PC-3 (cell line): ENCODE measurements at regions not wholly inside any gene's neighbourhood (a gene's known extent, or its start where the extent isn't known, plus 50 kb on each side); places are given as distances from the start of the nearest gene placed in this dataset.

Source experiments
- EZH2 ChIP-seq: fragments of 300-600 bp; sonication (generic); IDR thresholded peaks from one replicate; pipeline ENCODE4 v1.6.1; 2017; ENCODE audit warnings: antibody characterized with exemption, mild to moderate bottlenecking, low read length; ENCODE audit not compliant: unreplicated experiment
- TF ChIP-seq, protein P1 (sequence below): fragments of 300-600 bp; sonication (generic); conservative IDR thresholded peaks from 2 replicates; pipeline ENCODE4 v1.5.1; 2017; ENCODE audit warnings: antibody characterized with exemption, low read depth, mild to moderate bottlenecking, low read length

DNA sequence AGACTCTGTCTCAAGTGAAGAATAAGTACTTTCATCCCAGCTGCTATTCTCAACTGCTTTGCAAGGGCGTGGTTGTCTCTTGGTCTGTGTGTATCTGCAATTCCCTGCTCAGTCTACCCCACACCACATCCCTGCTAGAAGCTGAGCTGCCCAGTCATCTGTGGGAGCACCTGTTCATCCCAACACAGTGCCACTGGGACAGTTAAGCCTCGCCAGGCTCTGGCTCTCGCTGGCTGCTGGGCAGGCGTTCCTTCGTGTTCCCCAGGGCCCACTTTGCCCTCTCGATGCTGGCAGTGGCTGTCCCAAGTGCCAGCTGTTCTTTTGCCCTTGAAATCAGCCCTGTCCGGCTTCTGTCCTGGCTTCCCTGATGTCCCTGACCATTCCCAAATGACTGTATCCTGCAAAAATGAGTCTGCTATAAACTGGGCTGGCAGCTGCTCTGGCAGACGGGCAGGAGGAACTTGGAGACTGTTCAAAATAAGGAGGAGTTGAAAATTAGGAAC lies 91.6 kb upstream of the KLHL25 start:
- TF ChIP-seq, protein P1, sequence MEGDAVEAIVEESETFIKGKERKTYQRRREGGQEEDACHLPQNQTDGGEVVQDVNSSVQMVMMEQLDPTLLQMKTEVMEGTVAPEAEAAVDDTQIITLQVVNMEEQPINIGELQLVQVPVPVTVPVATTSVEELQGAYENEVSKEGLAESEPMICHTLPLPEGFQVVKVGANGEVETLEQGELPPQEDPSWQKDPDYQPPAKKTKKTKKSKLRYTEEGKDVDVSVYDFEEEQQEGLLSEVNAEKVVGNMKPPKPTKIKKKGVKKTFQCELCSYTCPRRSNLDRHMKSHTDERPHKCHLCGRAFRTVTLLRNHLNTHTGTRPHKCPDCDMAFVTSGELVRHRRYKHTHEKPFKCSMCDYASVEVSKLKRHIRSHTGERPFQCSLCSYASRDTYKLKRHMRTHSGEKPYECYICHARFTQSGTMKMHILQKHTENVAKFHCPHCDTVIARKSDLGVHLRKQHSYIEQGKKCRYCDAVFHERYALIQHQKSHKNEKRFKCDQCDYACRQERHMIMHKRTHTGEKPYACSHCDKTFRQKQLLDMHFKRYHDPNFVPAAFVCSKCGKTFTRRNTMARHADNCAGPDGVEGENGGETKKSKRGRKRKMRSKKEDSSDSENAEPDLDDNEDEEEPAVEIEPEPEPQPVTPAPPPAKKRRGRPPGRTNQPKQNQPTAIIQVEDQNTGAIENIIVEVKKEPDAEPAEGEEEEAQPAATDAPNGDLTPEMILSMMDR = no peak
- TF ChIP-seq EZH2 = no peak
